SK-N-SH (cell line): ENCODE measurements at regions not wholly inside any gene's neighbourhood (a gene's known extent, or its start where the extent isn't known, plus 50 kb on each side); places are given as distances from the start of the nearest gene placed in this dataset.

ENCODE experiments used
- CTCF ChIA-PET: fragments of 300-600, 350-600 bp; formaldehyde crosslinking; extraction: SDS; loops from one replicate; lab custom pipeline; 2021; lab: Yijun Ruan, JAX
- POLR2A ChIA-PET: fragments of 350-600 bp; sonication (Branson Sonifier 250); formaldehyde crosslinking; extraction: SDS; loops from one replicate; lab custom pipeline; 2020; ENCODE audit warnings: antibody characterized with exemption, inconsistent platforms; lab: Yijun Ruan, JAX
- DNase-seq: peaks from one replicate; pipeline ENCODE4 v3.0.0; 2012
- H2AFZ ChIP-seq: fragments of 200-600 bp; sonication (generic); 2 replicates; pipeline ENCODE4 v1.8.1; 2016; ENCODE audit warnings: antibody characterized with exemption, mild to moderate bottlenecking, low read depth
- H3F3A ChIP-seq: fragments of 200-600 bp; sonication (generic); replicated peaks from 2 replicates; pipeline ENCODE3; 2016; ENCODE audit warnings: antibody characterized with exemption, mild to moderate bottlenecking; ENCODE audit not compliant: insufficient read depth
- H3K27ac ChIP-seq, 2 experiments: fragments of 200-500 bp in 1 of 2; fragments of 200-600 bp in 1 of 2; sonication (Bioruptor generic) in 1 of 2; sonication (generic), shearing (Covaris generic) in 1 of 2; 2 replicates each; pipeline versions ENCODE4 v1.5.1 to v1.6.1; 2014 to 2016; ENCODE audit warnings: low read depth in 2 of 2, inconsistent platforms in 1 of 2, low read length in 1 of 2, mild to moderate bottlenecking in 1 of 2, mixed read lengths in 1 of 2
- H3K27me3 ChIP-seq: fragments of 200-600 bp; sonication (generic), shearing (Covaris generic); 2 replicates; pipeline ENCODE4 v1.6.1; 2016; ENCODE audit warnings: mixed run types; ENCODE audit not compliant: insufficient read depth
- H3K36me3 ChIP-seq, 2 experiments: fragments of 200-500 bp in 1 of 2; fragments of 200-600 bp in 1 of 2; sonication (Bioruptor generic) in 1 of 2; sonication (generic) in 1 of 2; replicated peaks in 1 of 2; 2 replicates each; pipeline versions ENCODE3 to v1.5.1; 2014 to 2016; ENCODE audit warnings: low read length in 1 of 2, mild to moderate bottlenecking in 1 of 2; ENCODE audit not compliant: insufficient read depth in 2 of 2, control insufficient read depth in 1 of 2
- H3K4me1 ChIP-seq, 2 experiments: fragments of 200-500 bp in 1 of 2; fragments of 200-600 bp in 1 of 2; sonication (Bioruptor generic) in 1 of 2; sonication (generic), shearing (Covaris generic) in 1 of 2; 2 replicates each; pipeline versions ENCODE4 v1.5.1 to v1.6.1; 2014 to 2016; ENCODE audit warnings: low read depth in 1 of 2, low read length in 1 of 2, mixed run types in 1 of 2; ENCODE audit not compliant: insufficient read depth in 2 of 2, control insufficient read depth in 1 of 2
- H3K4me2 ChIP-seq: fragments of 200-600 bp; sonication (generic), shearing (Covaris generic); 2 replicates; pipeline ENCODE4 v1.6.1; 2017; ENCODE audit warnings: mixed run types
- H3K4me3 ChIP-seq, 2 experiments: fragments of 200-500 bp in 1 of 2; fragments of 200-600 bp in 1 of 2; sonication (Bioruptor generic) in 1 of 2; sonication (generic), shearing (Covaris generic) in 1 of 2; 2 replicates each; pipeline versions ENCODE4 v1.5.1 to v1.8.1; 2014 to 2016; ENCODE audit warnings: low read depth in 2 of 2, inconsistent platforms in 1 of 2, low read length in 1 of 2, mild to moderate bottlenecking in 1 of 2, mixed read lengths in 1 of 2, moderate library complexity in 1 of 2
- H3K79me2 ChIP-seq: fragments of 200-600 bp; sonication (generic); 2 replicates; pipeline ENCODE4 v1.8.1; 2017; ENCODE audit warnings: mild to moderate bottlenecking; ENCODE audit not compliant: insufficient read depth
- H3K9ac ChIP-seq: fragments of 200-600 bp; sonication (generic); 2 replicates; pipeline ENCODE4 v1.6.1; 2017; ENCODE audit warnings: mixed run types
- H3K9me2 ChIP-seq: fragments of 200-600 bp; sonication (generic); 2 replicates; pipeline ENCODE4 v1.6.1; 2017; ENCODE audit warnings: mixed run types
- H3K9me3 ChIP-seq: fragments of 200-600 bp; sonication (generic); 2 replicates; pipeline ENCODE4 v1.6.1; 2017; ENCODE audit warnings: mixed run types, mild to moderate bottlenecking, moderate library complexity
- H4K20me1 ChIP-seq: fragments of 200-600 bp; sonication (generic); 2 replicates; pipeline ENCODE4 v1.6.1; 2017; ENCODE audit warnings: mild to moderate bottlenecking, mixed run types; ENCODE audit not compliant: insufficient read depth
- CHD2 ChIP-seq: fragments of 150-350 bp; IDR thresholded peaks from 2 replicates; pipeline ENCODE4 v1.6.1; 2018; ENCODE audit warnings: low read length; ENCODE audit not compliant: partially characterized antibody
- ELF1 ChIP-seq: IDR thresholded peaks from 2 replicates; pipeline ENCODE4 v1.4.0; 2012
- EZH2phosphoT487 ChIP-seq: fragments of 200-600 bp; sonication (generic); IDR thresholded peaks from 2 replicates; pipeline ENCODE4 v1.6.1; 2017; ENCODE audit warnings: low read depth, mixed run types, mild to moderate bottlenecking, antibody characterized with exemption, moderate library complexity, borderline replicate concordance
- FOXM1 ChIP-seq: IDR thresholded peaks from 2 replicates; pipeline ENCODE4 v1.4.0; 2012; ENCODE audit warnings: low read depth, mild to moderate bottlenecking
- GABPA ChIP-seq: IDR thresholded peaks from 2 replicates; pipeline ENCODE4 v1.4.0; 2012; ENCODE audit warnings: low read depth, mild to moderate bottlenecking
- GATA2 ChIP-seq: sonication (generic); formaldehyde crosslinking; IDR thresholded peaks from 2 replicates; pipeline ENCODE4 v1.5.0; 2020; ENCODE audit warnings: mild to moderate bottlenecking, missing genetic modification reagents
- JUND ChIP-seq: IDR thresholded peaks from 2 replicates; pipeline ENCODE4 v1.4.0; 2012
- MEF2A ChIP-seq: IDR thresholded peaks from 2 replicates; pipeline ENCODE4 v1.4.0; 2012; ENCODE audit warnings: low read depth, borderline replicate concordance
- MXI1 ChIP-seq: IDR thresholded peaks from 2 replicates; pipeline ENCODE4 v1.6.1; 2012; ENCODE audit warnings: mild to moderate bottlenecking, low read depth, low read length, improper control_type of control experiment
- NFIC ChIP-seq: IDR thresholded peaks from 2 replicates; pipeline ENCODE4 v1.4.0; 2012; ENCODE audit warnings: borderline replicate concordance
- NRF1 ChIP-seq: IDR thresholded peaks from 2 replicates; pipeline ENCODE4 v1.6.1; 2012; ENCODE audit warnings: low read depth, mild to moderate bottlenecking, low read length
- POLR2AphosphoS5 ChIP-seq: IDR thresholded peaks from 2 replicates; pipeline ENCODE4 v1.6.1; 2012; ENCODE audit warnings: low read depth, low read length
- RCOR1 ChIP-seq: fragments of 150-350 bp; IDR thresholded peaks from 2 replicates; pipeline ENCODE4 v1.6.1; 2017; ENCODE audit warnings: antibody characterized with exemption, low read length
- REST ChIP-seq: IDR thresholded peaks from 2 replicates; pipeline ENCODE4 v1.6.1; 2012; ENCODE audit warnings: mild to moderate bottlenecking, low read depth, low read length, moderate library complexity
- RFX5 ChIP-seq: IDR thresholded peaks from 2 replicates; pipeline ENCODE4 v1.6.1; 2012; ENCODE audit warnings: mild to moderate bottlenecking, improper control_type of control experiment, low read length
- SMC3 ChIP-seq: IDR thresholded peaks from 2 replicates; pipeline ENCODE4 v1.6.1; 2012; ENCODE audit warnings: low read depth, low read length, improper control_type of control experiment
- TAF1 ChIP-seq: IDR thresholded peaks from 2 replicates; pipeline ENCODE4 v1.6.1; 2012; ENCODE audit warnings: low read depth, mild to moderate bottlenecking, low read length, moderate library complexity, borderline replicate concordance
- TCF12 ChIP-seq: IDR thresholded peaks from 2 replicates; pipeline ENCODE4 v1.4.0; 2012
- USF2 ChIP-seq: fragments of 150-350 bp; IDR thresholded peaks from 2 replicates; pipeline ENCODE4 v1.6.1; 2017; ENCODE audit warnings: antibody characterized with exemption, low read length, low read depth, borderline replicate concordance
- YY1 ChIP-seq: IDR thresholded peaks from 2 replicates; pipeline ENCODE4 v1.4.0; 2012; ENCODE audit warnings: low read depth, mild to moderate bottlenecking
- WGBS: methylation state at CpG from one replicate; pipeline ENCODE4 v1.1.6; 2017; ENCODE audit warnings: low lambda C conversion rate; 5-methylcytosine and 5-hydroxymethylcytosine counted together
- TF ChIP-seq, protein P1 (sequence below): fragments of 150-350 bp; IDR thresholded peaks from 2 replicates; pipeline ENCODE4 v1.6.1; 2016; ENCODE audit warnings: mild to moderate bottlenecking, low read depth, low read length

DNA sequence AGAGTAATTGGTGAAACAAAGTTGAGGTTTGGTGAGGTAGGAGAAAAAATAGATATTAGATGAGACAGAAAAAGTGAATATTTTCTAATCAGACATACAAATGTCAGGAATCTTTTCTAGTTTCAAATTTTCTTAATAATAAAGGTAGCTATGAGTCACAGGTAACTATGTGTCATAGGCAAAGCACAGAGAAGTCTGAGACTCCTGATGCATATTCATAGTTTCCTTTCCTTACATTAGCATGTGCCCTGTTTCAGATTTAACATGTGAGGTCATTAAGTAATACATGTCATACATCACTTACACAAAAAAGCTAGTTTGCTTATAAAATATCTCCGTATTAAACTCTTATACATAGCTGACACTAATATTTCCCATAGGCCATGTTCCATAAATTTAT lies 1141.3 kb upstream of the PCDH20 start (continued):
- TF ChIP-seq REST (no peak), YY1 (no peak), MEF2A (no peak), NFIC (no peak), SMC3 (no peak), GABPA (no peak)

- H3K9me2 ChIP-seq: no peaks in the 10 kb centered on the region
- H3K4me1 ChIP-seq: no peaks in the 10 kb centered on the region; a peak in 1 of 4 replicates
- no peaks in the 10 kb centered on the region for H3K27me3 ChIP-seq
- POLR2A ChIA-PET: no interaction called here
- H3K4me3 ChIP-seq: no peak overlapping the region
- no peaks in the 10 kb centered on the region for H3K36me3 ChIP-seq
- no peaks in the 10 kb centered on the region for H3K9me3 ChIP-seq
- H3F3A ChIP-seq: no peaks in the 10 kb centered on the region
- no peak overlapping the region for H3K27ac ChIP-seq
- WGBS: 59% methylated on average over 5 of the region's 5 CpGs
- no peaks in the 10 kb centered on the region for H3K79me2 ChIP-seq
- CTCF ChIA-PET: no interaction called here
- no peak for DNase-seq
- H3K9ac ChIP-seq: no peak overlapping the region
- H2AFZ ChIP-seq: no peak overlapping the region
- no peak overlapping the region for H3K4me2 ChIP-seq
- TF ChIP-seq GATA2 (no peak), USF2 (no peak), EZH2phosphoT487 (no peak), MXI1 (no peak), POLR2AphosphoS5 (no peak), TCF12 (no peak), FOXM1 (no peak), TAF1 (no peak), MEF2A (no peak), RCOR1 (no peak), RFX5 (no peak), JUND (no peak), NRF1 (no peak), ELF1 (no peak), CHD2 (no peak), GABPA (no peak)
- TF ChIP-seq, protein P1, sequence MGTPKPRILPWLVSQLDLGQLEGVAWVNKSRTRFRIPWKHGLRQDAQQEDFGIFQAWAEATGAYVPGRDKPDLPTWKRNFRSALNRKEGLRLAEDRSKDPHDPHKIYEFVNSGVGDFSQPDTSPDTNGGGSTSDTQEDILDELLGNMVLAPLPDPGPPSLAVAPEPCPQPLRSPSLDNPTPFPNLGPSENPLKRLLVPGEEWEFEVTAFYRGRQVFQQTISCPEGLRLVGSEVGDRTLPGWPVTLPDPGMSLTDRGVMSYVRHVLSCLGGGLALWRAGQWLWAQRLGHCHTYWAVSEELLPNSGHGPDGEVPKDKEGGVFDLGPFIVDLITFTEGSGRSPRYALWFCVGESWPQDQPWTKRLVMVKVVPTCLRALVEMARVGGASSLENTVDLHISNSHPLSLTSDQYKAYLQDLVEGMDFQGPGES: no peak
- TF ChIP-seq, all 33 proteins: peak for 0
- H4K20me1 ChIP-seq: no peaks in the 10 kb centered on the region
Observed at GRCh38 chr13:62551588-62551987, 1135.9 kb upstream of the PCDH20 start.
